GM23248 (cell line): ENCODE measurements at regions not wholly inside any gene's neighbourhood (a gene's known extent, or its start where the extent isn't known, plus 50 kb on each side); places are given as distances from the start of the nearest gene placed in this dataset.

Experiments
- EZH2 ChIP-seq: fragments of 200-600 bp; sonication (generic); IDR thresholded peaks from 2 replicates; pipeline ENCODE4 v1.6.1; 2018; ENCODE audit warnings: antibody characterized with exemption, mild to moderate bottlenecking; ENCODE audit not compliant: insufficient read depth, poor library complexity, severe bottlenecking
- EZH2phosphoT487 ChIP-seq: fragments of 200-600 bp; sonication (generic); IDR thresholded peaks from 2 replicates; pipeline ENCODE4 v1.6.1; 2018; ENCODE audit warnings: antibody characterized with exemption, moderate library complexity, mild to moderate bottlenecking, low read depth; ENCODE audit not compliant: insufficient read depth

DNA sequence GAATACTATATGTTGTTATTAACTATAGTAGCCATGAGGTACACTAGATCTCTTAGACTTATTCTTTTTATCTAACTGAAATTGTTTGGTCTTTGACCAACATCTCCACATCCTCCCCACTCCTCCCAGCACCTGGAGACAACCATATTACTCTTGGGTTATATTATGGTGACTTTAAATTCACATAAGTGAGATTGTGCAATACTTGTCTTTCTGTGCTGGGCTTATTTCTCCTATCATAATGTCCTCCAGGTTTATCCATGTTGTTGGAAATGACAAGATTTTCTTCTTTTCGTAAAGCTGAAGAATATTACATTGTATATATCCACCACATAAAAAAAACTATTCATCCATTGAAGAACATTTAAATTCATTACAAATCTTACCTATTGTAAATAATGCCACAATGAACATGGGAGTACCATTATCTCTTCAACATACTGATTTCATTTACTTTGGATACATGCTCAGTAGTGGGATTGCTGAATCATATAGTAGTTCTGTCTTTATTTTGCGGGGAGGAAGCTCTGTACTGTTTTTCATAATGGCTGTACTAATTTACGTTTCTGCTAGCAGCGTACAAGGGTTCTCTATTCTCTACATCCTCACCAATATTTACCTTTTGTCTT lies 159.2 kb upstream of the SCN7A start:
- TF ChIP-seq EZH2 (no peak), EZH2phosphoT487 (no peak)
